A549 (cell line): ENCODE measurements at regions not wholly inside any gene's neighbourhood (a gene's known extent, or its start where the extent isn't known, plus 50 kb on each side); places are given as distances from the start of the nearest gene placed in this dataset.

ENCODE experiments used
- ATAC-seq, 2 experiments: fragments of 200-7000 bp in 1 of 2; fragments of >200 bp in 1 of 2; cut with Nextera tagmentation in 1 of 2; cut with Tn5 transposase in 1 of 2; 3 replicates each; pipeline versions ENCODE4 v1.8.0 to v1.9.1; 2018 to 2020; ENCODE audit warnings: mild to moderate bottlenecking in 1 of 2, moderate library complexity in 1 of 2
- CTCF ChIA-PET: fragments of 300-600 bp; sonication (Branson Sonifier 250); formaldehyde crosslinking; extraction: SDS; loops from one replicate; lab custom pipeline; 2021; ENCODE audit warnings: antibody characterized with exemption, inconsistent platforms; lab: Yijun Ruan, JAX
- POLR2A ChIA-PET: fragments of 350-600 bp; formaldehyde crosslinking; extraction: SDS; loops from one replicate; lab custom pipeline; 2021; ENCODE audit warnings: antibody characterized with exemption, inconsistent platforms; lab: Yijun Ruan, JAX
- DNase-seq, 2 experiments: peaks; one replicate each; pipeline versions ENCODE4 v3.0.0 to v3.0.0-alpha.2; 2011 to 2016; ENCODE audit warnings: low read depth in 1 of 2, low spot score in 1 of 2
- FAIRE-seq: peaks from 2 replicates; lab custom pipeline; 2011; peaks lifted over from hg19 to GRCh38; lab: Jason Lieb, UNC
- H3K27ac ChIP-seq, 2 experiments: fragments of >200 bp; sonication (Bioruptor Twin); formaldehyde crosslinking; 3 replicates each; pipeline ENCODE4 v1.5.1; 2016 to 2017
- H3K4me1 ChIP-seq: fragments of >200 bp; sonication (Bioruptor Twin); formaldehyde crosslinking; 3 replicates; pipeline ENCODE4 v1.6.1; 2016
- H3K4me2 ChIP-seq: fragments of >200 bp; sonication (Bioruptor Twin); formaldehyde crosslinking; 3 replicates; pipeline ENCODE4 v1.6.1; 2016
- H3K4me3 ChIP-seq: fragments of >200 bp; sonication (Bioruptor Twin); formaldehyde crosslinking; 3 replicates; pipeline ENCODE4 v1.5.1; 2016
- H3K9me3 ChIP-seq: fragments of >200 bp; sonication (Bioruptor Twin); formaldehyde crosslinking; 3 replicates; pipeline ENCODE4 v1.6.1; 2016
- CBX2 ChIP-seq: fragments of 200-600 bp; sonication (generic); IDR thresholded peaks from 2 replicates; pipeline ENCODE4 v1.6.1; 2016; ENCODE audit warnings: low read depth, mild to moderate bottlenecking, borderline replicate concordance
- CBX8 ChIP-seq: fragments of 200-600 bp; sonication (generic); IDR thresholded peaks from 2 replicates; pipeline ENCODE4 v1.6.1; 2016
- CTCF ChIP-seq: fragments of >200 bp; sonication (Bioruptor Twin); formaldehyde crosslinking; IDR thresholded peaks from 3 replicates; pipeline ENCODE4 v1.5.1; 2016
- E2F6 ChIP-seq: IDR thresholded peaks from 2 replicates; pipeline ENCODE4 v1.6.1; 2012; ENCODE audit warnings: low read depth, borderline replicate concordance
- ESRRA ChIP-seq: fragments of 150-350 bp; IDR thresholded peaks from 2 replicates; pipeline ENCODE4 v1.6.1; 2014; ENCODE audit warnings: mild to moderate bottlenecking, low read length, borderline replicate concordance
- FOSB ChIP-seq: fragments of 250-450 bp; sonication (Bioruptor Pico); IDR thresholded peaks from 2 replicates; pipeline ENCODE4 v1.5.0; 2020; ENCODE audit warnings: mild to moderate bottlenecking, moderate library complexity
- HEYL ChIP-seq: fragments of 250-450 bp; sonication (Bioruptor Pico); IDR thresholded peaks from 2 replicates; pipeline ENCODE4 v1.8.0; 2021; ENCODE audit warnings: mild to moderate bottlenecking, moderate library complexity
- HOXA7 ChIP-seq: fragments of 250-450 bp; sonication (Bioruptor Pico); IDR thresholded peaks from 2 replicates; pipeline ENCODE4 v1.5.0; 2020; ENCODE audit warnings: mild to moderate bottlenecking, moderate library complexity
- HOXB13 ChIP-seq: fragments of 250-450 bp; sonication (Bioruptor Pico); IDR thresholded peaks from 2 replicates; pipeline ENCODE4 v1.5.0; 2020; ENCODE audit warnings: low read depth, mild to moderate bottlenecking, moderate library complexity
- JUN ChIP-seq, 2 experiments: fragments of >200 bp; sonication (Bioruptor Twin); formaldehyde crosslinking; IDR thresholded peaks; 2 replicates in 1 of 2; 3 replicates in 1 of 2; pipeline ENCODE4 v1.6.1; 2016 to 2017
- KDM1A ChIP-seq: fragments of 200-600 bp; sonication (generic); IDR thresholded peaks from 2 replicates; pipeline ENCODE4 v1.6.1; 2016; ENCODE audit warnings: low read depth, mild to moderate bottlenecking
- MAFK ChIP-seq: fragments of 450-650 bp; IDR thresholded peaks from 2 replicates; pipeline ENCODE4 v1.6.1; 2014; ENCODE audit not compliant: partially characterized antibody
- MYC ChIP-seq: IDR thresholded peaks from 2 replicates; pipeline ENCODE4 v1.6.1; 2012; ENCODE audit warnings: mild to moderate bottlenecking, inconsistent platforms, low read length, improper control_type of control experiment, borderline replicate concordance
- NPAS2 ChIP-seq: fragments of 250-450 bp; sonication (Bioruptor Pico); IDR thresholded peaks from 2 replicates; pipeline ENCODE4 v1.8.0; 2022; ENCODE audit warnings: mild to moderate bottlenecking, moderate library complexity, borderline replicate concordance
- NR3C1 ChIP-seq: fragments of >200 bp; sonication (Bioruptor Twin); formaldehyde crosslinking; IDR thresholded peaks from 3 replicates; pipeline ENCODE4 v1.6.1; 2017
- PHF8 ChIP-seq: fragments of 200-600 bp; sonication (generic); IDR thresholded peaks from 2 replicates; pipeline ENCODE4 v1.6.1; 2016; ENCODE audit warnings: low read depth, mild to moderate bottlenecking, antibody characterized with exemption, moderate library complexity, borderline replicate concordance
- RCOR1 ChIP-seq: fragments of 150-350 bp; IDR thresholded peaks from 2 replicates; pipeline ENCODE4 v1.6.1; 2014; ENCODE audit warnings: antibody characterized with exemption, low read length, low read depth
- REST ChIP-seq: fragments of 200-600 bp; sonication (generic); IDR thresholded peaks from 2 replicates; pipeline ENCODE4 v1.6.1; 2016; ENCODE audit warnings: antibody characterized with exemption, mild to moderate bottlenecking, moderate library complexity
- RNF2 ChIP-seq: fragments of 200-600 bp; sonication (generic); IDR thresholded peaks from 2 replicates; pipeline ENCODE4 v1.6.1; 2016; ENCODE audit warnings: low read depth, mild to moderate bottlenecking, antibody characterized with exemption, moderate library complexity, borderline replicate concordance
- SREBF2 ChIP-seq: fragments of 450-650 bp; IDR thresholded peaks from 2 replicates; pipeline ENCODE4 v1.6.1; 2014; ENCODE audit warnings: mild to moderate bottlenecking, moderate library complexity
- TP53 ChIP-seq: fragments of 250-450 bp; sonication (Bioruptor Pico); IDR thresholded peaks from 2 replicates; pipeline ENCODE4 v1.5.0; 2021; ENCODE audit warnings: mild to moderate bottlenecking, moderate library complexity
- ZNF302 ChIP-seq: fragments of 250-450 bp; sonication (Bioruptor Pico); IDR thresholded peaks from 2 replicates; pipeline ENCODE4 v1.9.0; 2021; ENCODE audit warnings: inconsistent platforms, mild to moderate bottlenecking, moderate library complexity
- ZSCAN20 ChIP-seq: fragments of 250-450 bp; sonication (Bioruptor Pico); IDR thresholded peaks from 2 replicates; pipeline ENCODE4 v1.8.0; 2022; ENCODE audit warnings: mild to moderate bottlenecking, moderate library complexity
- WGBS: methylation state at CpG from one replicate; pipeline ENCODE4 v1.1.6; 2017; ENCODE audit errors: missing lambda C conversion rate; 5-methylcytosine and 5-hydroxymethylcytosine counted together

- ATAC-seq (no peak), DNase-seq (no peak), FAIRE-seq (no peak)
- H3K4me2 ChIP-seq: no peak overlapping the region
- ChIA-PET CTCF (no interaction called here), POLR2A (no interaction called here)
- no peaks in the 10 kb centered on the region for H3K4me1 ChIP-seq
- no peak overlapping the region for H3K27ac ChIP-seq
- WGBS: 9% methylated on average over 2 of the region's 2 CpGs
- H3K4me3 ChIP-seq: no peak overlapping the region
- no peak for TF ChIP-seq FOSB (CRISPR knock-in tag)
- no peak for TF ChIP-seq JUN (IDR thresholded peaks at IDR 0.05)
- TF ChIP-seq TP53 (CRISPR knock-in tag): no peak
- TF ChIP-seq MYC: no peak
- no peak for TF ChIP-seq CBX2
- TF ChIP-seq MAFK: no peak
- TF ChIP-seq NPAS2: no peak
- TF ChIP-seq NR3C1: no peak
- TF ChIP-seq KDM1A: no peak
- no peak for TF ChIP-seq E2F6
- TF ChIP-seq HOXA7: no peak
- TF ChIP-seq HEYL (CRISPR knock-in tag): no peak
- TF ChIP-seq ZSCAN20 (CRISPR knock-in tag): no peak
- no peak for TF ChIP-seq ESRRA
- TF ChIP-seq CBX8: no peak
- TF ChIP-seq ZNF302 (CRISPR knock-in tag): no peak
- no peak for TF ChIP-seq HOXB13 (CRISPR knock-in tag)
- TF ChIP-seq, all 56 proteins: peak for 0
- H3K9me3 ChIP-seq: no peaks in the 10 kb centered on the region
These were observed 837.6 kb downstream of the FAM133A start for GRCh38 chrX:94511564-94511963.

GRCh38 chrX:94515009-94515408 lies 841.0 kb downstream of the FAM133A start:
- ATAC-seq: no peak
- no peak overlapping the region for H3K4me3 ChIP-seq
- POLR2A ChIA-PET: no interaction called here
- H3K4me1 ChIP-seq: no peaks in the 10 kb centered on the region
- H3K27ac ChIP-seq: no peak overlapping the region
- H3K4me2 ChIP-seq: no peak overlapping the region
- no peaks in the 10 kb centered on the region for H3K9me3 ChIP-seq
- no peak for FAIRE-seq
- no peak for TF ChIP-seq CBX2
- no peak for TF ChIP-seq TP53 (CRISPR knock-in tag)
- TF ChIP-seq PHF8: no peak
- TF ChIP-seq ZSCAN20 (CRISPR knock-in tag): no peak
- TF ChIP-seq RNF2: no peak
- no peak for TF ChIP-seq RCOR1
- TF ChIP-seq MYC: no peak
- no peak for TF ChIP-seq REST
- TF ChIP-seq NPAS2: no peak
- no peak for TF ChIP-seq MAFK
- no peak for TF ChIP-seq SREBF2
- no peak for TF ChIP-seq FOSB (CRISPR knock-in tag)
- TF ChIP-seq CTCF: no peak
- CTCF ChIA-PET: no interaction called here
- no peak for DNase-seq
- WGBS: 100% methylated on average over 1 of the region's 1 CpG
